ENCODE measurements at regions not wholly inside any gene's neighbourhood (a gene's known extent, or its start where the extent isn't known, plus 50 kb on each side); places are given as distances from the start of the nearest gene placed in this dataset.

- Histone ChIP-seq H3K36me3 (ENCODE audit: control insufficient read depth in 1 of 2, insufficient read depth in 2 of 2, low read length in 1 of 2) (no peaks in the 10 kb centered on the region), H3K4me1 (ENCODE audit: control insufficient read depth in 1 of 2, insufficient read depth in 2 of 2, low read length in 2 of 2) (peaks cover 0 to 2% of the 10 kb centered on the region in 2 donors), H3K9me3 (ENCODE audit: control insufficient read depth, low read length) (peaks cover 1% of the 10 kb centered on the region), H3K27ac (ENCODE audit: low read depth in 1 of 2, low read length in 2 of 2) (no peak overlapping the region), H3K4me3 (ENCODE audit: low read length in 2 of 2) (no peak overlapping the region), H3K27me3 (ENCODE audit: control insufficient read depth in 1 of 2, insufficient read depth in 2 of 2, low read length in 1 of 2) (no peaks in the 10 kb centered on the region)
- ATAC-seq (ENCODE audit: low FRiP score) (no peak), DNase-seq (no peak)
- intact Hi-C loops (cut with DNase I) = no loop called here
- 94 to 97% methylated on average over 5 of the region's 5 CpGs for WGBS, 2 donors
Observed at GRCh38 chr13:104567114-104567513, 1500.9 kb upstream of the SLC10A2 start.

GRCh38 chr13:104565888-104566287 is 1499.7 kb upstream of the SLC10A2 start:
- no peak overlapping the region for H3K4me3 ChIP-seq (ENCODE audit: low read length in 2 of 2)
- no peaks in the 10 kb centered on the region for H3K27me3 ChIP-seq (ENCODE audit: control insufficient read depth in 1 of 2, insufficient read depth in 2 of 2, low read length in 1 of 2)
- no peaks in the 10 kb centered on the region for H3K36me3 ChIP-seq (ENCODE audit: control insufficient read depth in 1 of 2, insufficient read depth in 2 of 2, low read length in 1 of 2)
- intact Hi-C loops (cut with DNase I) = no loop called here
- 89 to 91% methylated on average over 4 of the region's 4 CpGs for WGBS, 2 donors
- H3K27ac ChIP-seq (ENCODE audit: low read depth in 1 of 2, low read length in 2 of 2) = no peak overlapping the region
- DNase-seq (no peak), ATAC-seq (ENCODE audit: low FRiP score) (no peak)
- peaks cover 1% of the 10 kb centered on the region for H3K9me3 ChIP-seq (ENCODE audit: control insufficient read depth, low read length)
- no peaks in the 10 kb centered on the region for H3K4me1 ChIP-seq (ENCODE audit: control insufficient read depth in 1 of 2, insufficient read depth in 2 of 2, low read length in 2 of 2)

- intact Hi-C loops (cut with DNase I) = no loop called here
- no peak overlapping the region for H3K27ac ChIP-seq (ENCODE audit: low read depth in 1 of 2, low read length in 2 of 2)
- no peaks in the 10 kb centered on the region for H3K27me3 ChIP-seq (ENCODE audit: control insufficient read depth in 1 of 2, insufficient read depth in 2 of 2, low read length in 1 of 2)
- H3K4me3 ChIP-seq (ENCODE audit: low read length in 2 of 2) = no peak overlapping the region
- H3K36me3 ChIP-seq (ENCODE audit: control insufficient read depth in 1 of 2, insufficient read depth in 2 of 2, low read length in 1 of 2) = no peaks in the 10 kb centered on the region
- no peaks in the 10 kb centered on the region for H3K4me1 ChIP-seq (ENCODE audit: control insufficient read depth in 1 of 2, insufficient read depth in 2 of 2, low read length in 2 of 2)
- ATAC-seq (ENCODE audit: low FRiP score) = no peak
- DNase-seq = no peak
- WGBS, 2 donors = 85 to 89% methylated on average over 1 of the region's 1 CpG
- H3K9me3 ChIP-seq (ENCODE audit: control insufficient read depth, low read length) = no peaks in the 10 kb centered on the region
Observed at GRCh38 chr13:104553896-104554295, 1487.7 kb upstream of the SLC10A2 start.

- H3K9me3 ChIP-seq (ENCODE audit: control insufficient read depth, low read length) = no peaks in the 10 kb centered on the region
- WGBS, 2 donors = 49 to 57% methylated on average over 3 of the region's 3 CpGs
- H3K27ac ChIP-seq (ENCODE audit: low read depth in 1 of 2, low read length in 2 of 2) = no peak overlapping the region
- DNase-seq (no peak), ATAC-seq (ENCODE audit: low FRiP score) (no peak)
- no peaks in the 10 kb centered on the region for H3K36me3 ChIP-seq (ENCODE audit: control insufficient read depth in 1 of 2, insufficient read depth in 2 of 2, low read length in 1 of 2)
- intact Hi-C loops (cut with DNase I) = no loop called here
- H3K4me1 ChIP-seq (ENCODE audit: control insufficient read depth in 1 of 2, insufficient read depth in 2 of 2, low read length in 2 of 2) = no peaks in the 10 kb centered on the region
- H3K4me3 ChIP-seq (ENCODE audit: low read length in 2 of 2) = no peak overlapping the region
- no peaks in the 10 kb centered on the region for H3K27me3 ChIP-seq (ENCODE audit: control insufficient read depth in 1 of 2, insufficient read depth in 2 of 2, low read length in 1 of 2)
Observed at GRCh38 chr13:104553186-104553585, 1487.0 kb upstream of the SLC10A2 start.

GRCh38 chr13:104534847-104535246 is 1468.6 kb upstream of the SLC10A2 start:
- WGBS, 2 donors = 95% methylated on average over 10 of the region's 10 CpGs
- H3K27me3 ChIP-seq (ENCODE audit: control insufficient read depth in 1 of 2, insufficient read depth in 2 of 2, low read length in 1 of 2) = no peaks in the 10 kb centered on the region
- DNase-seq (no peak), ATAC-seq (ENCODE audit: low FRiP score) (no peak)
- no peak overlapping the region for H3K27ac ChIP-seq (ENCODE audit: low read depth in 1 of 2, low read length in 2 of 2)
- intact Hi-C loops (cut with DNase I) = no loop called here
- no peaks in the 10 kb centered on the region for H3K36me3 ChIP-seq (ENCODE audit: control insufficient read depth in 1 of 2, insufficient read depth in 2 of 2, low read length in 1 of 2)
- H3K4me1 ChIP-seq (ENCODE audit: control insufficient read depth in 1 of 2, insufficient read depth in 2 of 2, low read length in 2 of 2) = no peaks in the 10 kb centered on the region
- no peak overlapping the region for H3K4me3 ChIP-seq (ENCODE audit: low read length in 2 of 2)
- peaks cover 3% of the 10 kb centered on the region for H3K9me3 ChIP-seq (ENCODE audit: control insufficient read depth, low read length)

GRCh38 chr13:104532132-104532531 is 1465.9 kb upstream of the SLC10A2 start:
- Histone ChIP-seq H3K9me3 (ENCODE audit: control insufficient read depth, low read length) (no peaks in the 10 kb centered on the region), H3K4me1 (ENCODE audit: control insufficient read depth in 1 of 2, insufficient read depth in 2 of 2, low read length in 2 of 2) (no peaks in the 10 kb centered on the region), H3K36me3 (ENCODE audit: control insufficient read depth in 1 of 2, insufficient read depth in 2 of 2, low read length in 1 of 2) (no peaks in the 10 kb centered on the region), H3K27me3 (ENCODE audit: control insufficient read depth in 1 of 2, insufficient read depth in 2 of 2, low read length in 1 of 2) (no peaks in the 10 kb centered on the region), H3K27ac (ENCODE audit: low read depth in 1 of 2, low read length in 2 of 2) (no peak overlapping the region), H3K4me3 (ENCODE audit: low read length in 2 of 2) (no peak overlapping the region)
- DNase-seq (no peak), ATAC-seq (ENCODE audit: low FRiP score) (no peak)
- intact Hi-C loops (cut with DNase I) = no loop called here

- H3K27ac ChIP-seq (ENCODE audit: low read depth in 1 of 2, low read length in 2 of 2) = no peak overlapping the region
- H3K4me3 ChIP-seq (ENCODE audit: low read length in 2 of 2) = no peak overlapping the region
- no peak for DNase-seq
- intact Hi-C loops (cut with DNase I) = no loop called here
- no peaks in the 10 kb centered on the region for H3K9me3 ChIP-seq (ENCODE audit: control insufficient read depth, low read length)
- H3K27me3 ChIP-seq (ENCODE audit: control insufficient read depth in 1 of 2, insufficient read depth in 2 of 2, low read length in 1 of 2) = no peaks in the 10 kb centered on the region
- H3K4me1 ChIP-seq (ENCODE audit: control insufficient read depth in 1 of 2, insufficient read depth in 2 of 2, low read length in 2 of 2) = no peaks in the 10 kb centered on the region
- no peaks in the 10 kb centered on the region for H3K36me3 ChIP-seq (ENCODE audit: control insufficient read depth in 1 of 2, insufficient read depth in 2 of 2, low read length in 1 of 2)
- no peak for ATAC-seq (ENCODE audit: low FRiP score)
Observed at GRCh38 chr13:104530741-104531140, 1464.5 kb upstream of the SLC10A2 start.

- peaks cover 3% of the 10 kb centered on the region for H3K9me3 ChIP-seq (ENCODE audit: control insufficient read depth, low read length)
- H3K36me3 ChIP-seq (ENCODE audit: control insufficient read depth in 1 of 2, insufficient read depth in 2 of 2, low read length in 1 of 2) = no peaks in the 10 kb centered on the region
- H3K27ac ChIP-seq (ENCODE audit: low read depth in 1 of 2, low read length in 2 of 2) = no peak overlapping the region
- no peak overlapping the region for H3K4me3 ChIP-seq (ENCODE audit: low read length in 2 of 2)
- H3K27me3 ChIP-seq (ENCODE audit: control insufficient read depth in 1 of 2, insufficient read depth in 2 of 2, low read length in 1 of 2) = no peaks in the 10 kb centered on the region
- DNase-seq (no peak), ATAC-seq (ENCODE audit: low FRiP score) (no peak)
- intact Hi-C loops (cut with DNase I) = no loop called here
- H3K4me1 ChIP-seq (ENCODE audit: control insufficient read depth in 1 of 2, insufficient read depth in 2 of 2, low read length in 2 of 2) = no peaks in the 10 kb centered on the region
Observed at GRCh38 chr13:104526561-104526960, 1460.3 kb upstream of the SLC10A2 start.

- intact Hi-C loops (cut with DNase I) = no loop called here
- DNase-seq (no peak), ATAC-seq (ENCODE audit: low FRiP score) (no peak)
- H3K36me3 ChIP-seq (ENCODE audit: control insufficient read depth in 1 of 2, insufficient read depth in 2 of 2, low read length in 1 of 2) = no peaks in the 10 kb centered on the region
- no peaks in the 10 kb centered on the region for H3K27me3 ChIP-seq (ENCODE audit: control insufficient read depth in 1 of 2, insufficient read depth in 2 of 2, low read length in 1 of 2)
- WGBS, 2 donors = 88 to 94% methylated on average over 5 of the region's 5 CpGs
- no peak overlapping the region for H3K27ac ChIP-seq (ENCODE audit: low read depth in 1 of 2, low read length in 2 of 2)
- no peak overlapping the region for H3K4me3 ChIP-seq (ENCODE audit: low read length in 2 of 2)
- H3K4me1 ChIP-seq (ENCODE audit: control insufficient read depth in 1 of 2, insufficient read depth in 2 of 2, low read length in 2 of 2) = no peaks in the 10 kb centered on the region
- H3K9me3 ChIP-seq (ENCODE audit: control insufficient read depth, low read length) = peaks cover 3% of the 10 kb centered on the region
Observed at GRCh38 chr13:104525467-104525866, 1459.2 kb upstream of the SLC10A2 start.

Data from aorta (tissue), 5 donors.